Eye (tissue), 1 donor: ENCODE measurements at regions not wholly inside any gene's neighbourhood (a gene's known extent, or its start where the extent isn't known, plus 50 kb on each side); places are given as distances from the start of the nearest gene placed in this dataset.
A peak's percentile ranks its signal among the peaks of the same experiment; 100 is the strongest.

Experiments used
- DNase-seq: peaks from one replicate; pipeline ENCODE4 v3.0.0-alpha.2; 2015

- no peak for DNase-seq
Measured at GRCh38 chr1:60141743-60142142, 68.2 kb upstream of the C1orf87 start.

- no peak for DNase-seq
Measured at GRCh38 chr1:60141276-60141675, 67.7 kb upstream of the C1orf87 start.

GRCh38 chr1:60137406-60137805 lies 63.8 kb upstream of the C1orf87 start:
- no peak for DNase-seq

GRCh38 chr1:60136395-60136794 lies 62.8 kb upstream of the C1orf87 start:
- no peak for DNase-seq

GRCh38 chr1:60134716-60135115 lies 61.1 kb upstream of the C1orf87 start:
- no peak for DNase-seq

GRCh38 chr1:60133848-60134247 lies 60.3 kb upstream of the C1orf87 start:
- DNase-seq, result no peak

- DNase-seq, result peak; percentile 44
Measured at GRCh38 chr1:60133000-60133673, 59.6 kb upstream of the C1orf87 start.

- DNase-seq, result no peak
Measured at GRCh38 chr1:60132108-60132507, 58.5 kb upstream of the C1orf87 start.

GRCh38 chr1:60130703-60131102 lies 57.1 kb upstream of the C1orf87 start:
- no peak for DNase-seq

- DNase-seq, result no peak
Measured at GRCh38 chr1:60129911-60130310, 56.3 kb upstream of the C1orf87 start.

- DNase-seq, result no peak
Measured at GRCh38 chr1:60126723-60127122, 53.2 kb upstream of the C1orf87 start.
